ENCODE measurements at regions not wholly inside any gene's neighbourhood (a gene's known extent, or its start where the extent isn't known, plus 50 kb on each side); places are given as distances from the start of the nearest gene placed in this dataset.
"Not testable (repeated sequence)": the region's sequence is repeated elsewhere in the genome, so short reads cannot be mapped to it uniquely, and the experiment has no call there.

GRCh38 chrX:3550871-3551270, 162.6 kb downstream of the PRKX start:
- no peak for DNase-seq

DNA sequence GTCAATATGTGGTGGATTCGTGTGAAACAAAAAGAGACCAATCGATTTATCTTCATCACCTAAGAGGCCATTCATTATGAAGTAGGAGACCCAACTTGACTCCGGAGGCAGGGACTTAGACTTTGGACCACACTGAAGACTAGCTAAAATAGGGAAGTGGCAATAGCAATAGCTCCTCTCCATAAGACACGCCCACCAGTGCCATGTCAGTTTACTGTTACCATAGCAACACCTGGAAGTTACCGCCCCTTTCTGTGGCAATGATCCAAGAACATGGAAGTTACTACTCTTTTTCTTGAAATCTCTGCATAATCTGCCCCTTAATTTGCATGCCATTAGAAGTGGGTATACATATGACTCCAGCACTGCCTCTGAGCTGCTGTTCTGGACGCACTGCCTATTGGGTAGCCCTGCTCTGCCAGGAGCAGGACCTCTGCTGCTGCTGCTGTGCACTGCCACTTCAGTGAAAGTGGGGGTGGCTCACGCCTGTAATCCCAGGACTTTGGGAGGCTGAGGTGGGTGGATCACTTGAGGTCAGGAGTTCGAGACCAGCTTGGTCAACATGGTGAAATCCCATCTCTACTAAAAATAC, 163.2 kb downstream of the PRKX start:
- DNase-seq, result peak; percentile 32 to 56 (median 47)

- DNase-seq, result peak in 2 of 3 donors; percentile 39 to 55
Measured at GRCh38 chrX:3549411-3549911, 164.0 kb downstream of the PRKX start.

DNA sequence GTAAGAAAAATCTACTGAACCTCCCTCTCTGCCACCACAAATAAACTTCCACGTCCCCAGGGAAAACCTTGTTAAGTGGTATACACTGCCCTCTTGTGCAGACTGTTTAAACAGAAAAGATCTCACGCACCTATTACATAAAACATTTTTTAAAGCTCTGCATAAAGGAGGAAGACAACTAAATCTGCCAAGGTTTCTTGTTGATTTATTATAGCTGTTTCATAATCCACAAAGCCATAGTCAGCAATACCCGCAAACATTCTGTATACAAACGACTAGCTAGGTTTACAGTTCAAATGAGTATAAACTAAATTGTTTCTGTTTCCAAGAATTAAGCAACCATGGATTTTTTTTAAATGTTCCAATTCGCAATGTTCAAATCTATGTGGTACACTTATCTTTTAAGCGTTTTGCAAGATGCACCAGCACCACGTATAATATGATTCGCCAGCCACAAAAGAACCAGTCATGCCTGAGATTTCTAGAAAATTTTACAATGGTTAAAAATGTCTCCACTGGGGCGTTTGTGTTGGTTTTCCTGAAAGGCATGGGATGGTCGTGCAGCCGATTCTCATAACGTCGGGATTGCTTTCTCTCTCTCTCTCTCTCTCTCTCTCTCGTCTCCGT, 164.6 kb downstream of the PRKX start:
- peak; percentile 31 to 71 (median 41) for DNase-seq

GRCh38 chrX:3545901-3546300, 167.5 kb downstream of the PRKX start:
- no peak for DNase-seq

DNA sequence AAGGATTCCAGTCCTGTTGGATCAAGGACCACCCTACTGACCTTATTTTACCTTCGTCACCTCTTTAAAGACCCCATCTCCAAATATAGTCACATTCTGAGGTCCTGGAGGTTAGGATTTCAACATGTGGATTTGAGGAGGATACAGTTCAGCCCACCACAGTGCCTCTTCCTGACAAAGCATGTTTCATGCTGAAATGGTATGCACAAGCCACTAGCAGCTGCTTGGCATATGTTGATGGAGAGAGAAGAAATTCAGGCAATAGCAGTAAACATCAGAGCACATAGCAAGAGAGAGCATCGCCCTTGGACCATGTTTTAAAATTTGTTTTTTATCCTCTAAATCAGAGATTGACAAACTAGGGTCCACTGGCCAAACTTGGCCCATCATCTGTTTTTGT, 172.1 kb downstream of the PRKX start:
- DNase-seq, result no peak

GRCh38 chrX:3540105-3540504, 173.3 kb downstream of the PRKX start:
- DNase-seq, result no peak

DNA sequence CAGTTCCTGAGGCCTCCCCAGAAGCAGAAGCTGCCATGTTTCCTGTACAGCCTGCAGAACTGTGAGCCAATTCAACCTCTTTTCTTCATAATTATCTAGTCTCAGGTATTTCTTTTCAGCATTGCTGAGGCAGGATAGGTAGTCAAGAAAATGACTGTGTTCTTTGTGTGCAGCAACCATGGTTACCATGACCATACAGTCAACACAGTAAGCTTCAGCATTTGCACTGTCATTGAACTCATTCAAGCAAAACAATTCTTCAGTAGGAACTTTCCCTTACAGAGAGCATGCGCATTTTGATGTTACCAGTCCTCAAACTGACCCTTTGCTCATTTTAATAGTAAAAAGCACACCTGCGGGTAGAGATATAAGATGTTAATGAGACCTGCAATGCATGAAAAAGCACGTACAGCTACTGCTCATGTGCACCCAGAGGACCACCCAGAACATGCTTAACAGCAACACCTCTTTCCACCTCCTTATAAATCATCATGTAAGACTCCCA, 180.8 kb downstream of the PRKX start:
- no peak for DNase-seq

DNA sequence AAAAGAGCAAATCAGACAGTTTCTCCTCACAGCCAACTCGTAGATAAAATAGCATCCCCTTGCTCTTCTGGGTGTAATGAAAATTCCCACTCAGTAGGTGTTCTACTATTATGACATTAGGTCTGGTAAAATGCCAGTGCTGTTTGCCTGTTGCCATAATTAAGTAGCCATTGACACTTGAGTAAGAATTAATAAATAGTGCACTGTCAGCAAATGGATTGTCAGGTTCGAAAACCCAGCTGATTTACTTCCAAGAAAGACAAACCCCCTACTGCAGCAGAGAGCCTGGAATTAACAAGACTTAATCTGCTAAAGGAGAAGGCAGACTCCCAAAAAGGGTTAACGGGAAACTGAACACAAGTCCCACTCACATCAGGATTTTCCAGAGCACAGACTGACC, 182.0 kb downstream of the PRKX start:
- not testable (repeated sequence) for DNase-seq

DNA sequence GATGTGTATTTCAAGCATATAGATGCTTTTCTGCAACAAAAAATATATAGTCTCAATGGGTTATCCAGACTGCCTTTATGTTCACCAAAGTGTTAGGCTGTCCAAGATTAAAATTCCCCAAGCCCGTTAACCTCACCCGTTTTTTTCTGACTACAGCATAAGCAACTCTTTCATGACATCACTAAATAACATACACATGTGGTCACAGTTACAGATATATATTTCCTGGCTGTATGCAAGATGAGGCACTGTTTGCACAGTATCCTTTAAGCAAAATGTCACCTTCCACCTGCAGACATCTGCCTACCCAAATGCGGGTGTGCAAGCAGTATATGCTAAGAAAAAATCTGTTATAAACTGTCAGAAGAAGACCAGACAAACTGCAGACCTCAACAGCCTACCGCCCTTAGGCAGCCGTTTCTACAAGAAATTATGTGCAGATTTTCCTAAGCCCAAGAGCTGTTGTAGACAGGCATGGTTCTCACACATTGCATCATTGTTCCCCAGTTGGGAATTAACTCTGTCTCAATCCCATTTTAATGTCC, 183.1 kb upstream of the MXRA5 start:
- DNase-seq, result no peak

- DNase-seq, result no peak
Measured at GRCh38 chrX:3527811-3528210, 181.4 kb upstream of the MXRA5 start.

GRCh38 chrX:3527166-3527565, 180.7 kb upstream of the MXRA5 start:
- no peak for DNase-seq

GRCh38 chrX:3526731-3527130, 180.3 kb upstream of the MXRA5 start:
- no peak for DNase-seq

DNA sequence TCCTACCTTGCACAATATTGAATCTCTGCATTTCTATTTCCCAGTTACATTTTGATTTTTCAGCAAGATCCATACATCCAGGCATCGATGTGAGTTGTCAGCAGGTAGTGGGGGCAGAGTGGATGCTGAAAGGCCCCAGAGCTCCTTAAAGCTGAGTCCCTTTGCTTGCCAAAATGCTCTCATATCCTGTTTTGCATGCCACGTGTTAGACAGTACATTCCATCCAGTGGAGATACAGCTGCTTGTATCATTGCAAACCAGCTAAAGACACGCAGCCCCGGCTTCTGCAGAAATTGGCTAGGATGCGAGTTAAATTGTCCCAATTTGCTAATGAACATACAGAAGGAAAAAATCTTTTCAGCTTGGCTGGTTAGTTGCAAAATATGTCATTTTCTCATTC, 179.6 kb upstream of the MXRA5 start:
- no peak for DNase-seq

GRCh38 chrX:3522101-3522650, 175.7 kb upstream of the MXRA5 start:
- DNase-seq, result no peak

GRCh38 chrX:3521396-3521795, 174.9 kb upstream of the MXRA5 start:
- DNase-seq, result no peak

DNA sequence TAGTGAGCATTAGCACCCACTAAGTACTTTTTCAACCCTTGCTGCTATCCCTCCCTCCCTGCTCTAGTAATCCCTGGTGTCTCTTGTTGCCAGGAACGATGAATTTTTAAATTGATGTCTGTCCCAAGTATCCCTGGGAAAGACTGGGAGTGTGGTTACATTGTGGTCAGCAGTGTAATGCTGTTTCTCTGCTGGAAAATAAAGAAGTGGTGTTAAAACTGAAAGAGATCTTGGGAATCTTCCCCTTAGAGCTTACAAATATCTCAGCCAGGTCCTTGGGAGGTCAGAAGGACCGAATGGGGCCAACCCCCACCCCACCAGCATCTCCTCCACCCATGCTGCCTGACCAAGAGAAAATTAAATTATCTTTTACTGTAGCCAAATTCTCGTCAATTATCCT, 174.5 kb upstream of the MXRA5 start:
- no peak for DNase-seq

DNA sequence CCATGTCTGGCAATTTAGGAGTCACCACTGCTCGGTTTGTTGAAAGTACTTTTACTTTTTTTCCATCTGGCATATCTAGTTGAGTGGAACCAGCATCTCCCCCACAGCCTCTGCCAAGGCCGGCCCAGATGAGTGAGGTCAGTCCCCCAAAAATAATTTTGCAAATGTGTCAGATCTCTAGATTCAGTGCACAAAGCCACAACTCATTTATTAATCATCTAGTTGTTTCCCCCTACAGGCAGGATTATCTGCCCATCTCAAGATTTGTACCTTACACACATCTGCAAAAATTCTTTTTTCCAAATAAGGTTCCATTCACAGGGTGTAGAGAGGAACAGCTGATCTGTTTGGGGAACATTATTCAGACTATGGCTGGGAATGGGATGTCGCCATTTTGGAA, 174.0 kb upstream of the MXRA5 start:
- DNase-seq, result no peak

DNA sequence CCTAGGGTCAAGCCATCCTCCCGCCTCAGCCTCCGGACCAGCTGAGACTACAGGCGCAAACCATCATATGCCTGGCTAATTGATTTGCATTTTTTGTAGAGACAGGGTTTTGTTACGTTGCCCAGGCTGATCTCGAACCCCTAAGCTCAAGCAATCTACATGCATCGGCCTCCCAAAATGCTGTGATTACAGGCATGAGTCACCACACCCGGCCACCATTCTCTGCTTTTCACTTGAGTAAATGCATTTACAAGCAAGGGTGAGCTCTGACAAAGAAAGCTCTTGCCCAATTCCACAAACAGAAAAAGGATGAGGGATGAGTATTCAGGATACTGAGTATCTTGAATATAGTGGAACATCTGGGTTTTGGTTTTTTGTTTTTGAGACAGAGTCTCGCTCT, 172.9 kb upstream of the MXRA5 start:
- not testable (repeated sequence) for DNase-seq

DNA sequence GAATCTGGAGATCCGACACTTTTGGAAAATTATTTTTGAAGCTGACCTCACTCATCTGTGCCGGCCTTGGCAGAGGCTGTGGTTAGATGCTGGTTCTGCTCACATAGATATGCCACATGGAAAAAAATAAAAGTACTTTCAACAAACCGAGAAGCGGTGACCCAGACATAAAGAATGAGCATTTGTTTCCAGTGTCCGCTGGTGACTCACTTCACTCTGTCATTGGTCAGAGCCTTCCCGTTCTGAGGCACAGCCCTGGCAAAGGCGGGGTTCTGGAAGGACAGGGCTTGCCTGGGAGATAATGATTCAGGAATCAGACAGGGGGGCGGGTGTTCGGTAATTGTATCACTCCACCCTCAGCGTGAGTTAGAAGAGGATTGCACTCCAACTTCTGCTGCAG, 172.4 kb upstream of the MXRA5 start:
- no peak for DNase-seq

DNA sequence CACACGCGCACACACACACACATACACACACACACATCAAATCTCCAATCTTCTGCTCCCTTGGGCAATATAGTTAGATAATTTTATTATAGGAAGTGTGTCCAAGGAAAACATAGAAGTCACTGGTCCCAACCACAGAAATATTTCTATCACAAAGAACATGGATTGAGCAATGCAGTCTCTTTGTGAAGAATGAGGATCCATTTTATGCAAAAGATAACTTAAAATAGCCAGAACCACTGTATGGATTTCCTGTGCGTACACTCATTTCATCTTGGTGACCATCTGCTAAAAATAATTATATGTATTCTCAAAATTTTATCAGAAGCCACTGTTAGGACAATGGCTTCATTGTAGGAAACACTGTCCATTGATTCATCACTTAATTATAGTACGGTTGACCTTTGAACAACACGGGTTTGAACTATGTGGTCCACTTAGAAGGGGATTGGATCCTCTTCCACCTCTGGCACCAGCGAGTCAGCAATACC, 169.6 kb upstream of the MXRA5 start:
- DNase-seq, result no peak

DNA sequence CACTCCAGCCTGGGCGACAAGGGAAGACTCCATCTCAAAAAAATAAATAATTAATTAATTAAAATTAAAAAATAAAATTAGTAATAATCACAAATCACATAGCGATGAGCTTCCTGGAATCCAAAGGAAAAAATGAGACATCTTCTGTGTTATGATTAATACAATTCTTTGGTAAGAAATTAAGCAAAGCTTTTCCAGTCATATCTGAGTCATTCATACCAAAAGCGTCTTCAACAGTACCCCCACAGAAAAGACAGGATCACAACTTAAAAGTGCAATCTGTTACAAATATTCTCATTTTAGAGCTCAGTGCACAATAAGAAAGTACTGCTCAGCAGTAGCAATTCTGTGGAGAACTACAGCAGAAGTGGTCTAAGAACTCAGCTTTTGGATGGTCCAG, 168.5 kb upstream of the MXRA5 start:
- no peak for DNase-seq

DNA sequence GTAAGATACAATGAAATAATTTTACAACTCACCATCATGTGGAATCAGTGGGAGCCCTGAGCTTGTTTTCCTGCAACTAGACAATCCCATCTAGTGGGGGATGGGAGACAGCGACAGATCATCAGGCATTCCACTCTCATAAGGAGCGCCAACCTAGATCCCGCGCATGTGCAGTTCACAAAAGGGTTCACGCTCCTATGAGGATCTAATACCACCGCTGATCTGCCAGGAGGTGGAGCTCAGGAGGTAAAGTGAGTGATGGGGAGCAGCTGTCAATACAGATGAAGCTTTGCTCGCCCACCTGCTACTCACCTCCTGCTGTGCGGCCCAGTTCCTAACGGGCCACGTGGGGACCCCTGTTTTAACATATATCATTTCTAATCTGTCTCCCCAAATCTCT, 165.7 kb upstream of the MXRA5 start:
- DNase-seq, result not testable (repeated sequence)

DNA sequence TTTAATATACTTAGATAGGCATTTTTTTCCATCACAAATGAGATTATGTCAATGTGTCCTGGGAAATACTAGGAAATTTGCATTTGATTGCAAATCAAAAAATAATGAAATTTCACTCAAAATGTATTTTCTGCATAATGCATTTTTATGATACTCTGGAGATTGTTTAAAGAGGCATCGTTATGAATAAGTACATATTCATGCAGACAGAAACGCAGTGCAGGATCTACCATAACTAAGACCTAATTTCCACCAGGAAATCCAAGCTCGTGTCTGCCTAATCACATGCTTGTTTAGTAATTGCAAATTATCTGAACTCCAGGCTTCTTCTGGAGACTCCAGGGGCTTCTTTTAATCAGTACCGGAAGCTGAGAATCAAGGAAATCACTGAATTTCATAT, 163.5 kb upstream of the MXRA5 start:
- no peak for DNase-seq
